PC-9 (cell line): ENCODE measurements at regions not wholly inside any gene's neighbourhood (a gene's known extent, or its start where the extent isn't known, plus 50 kb on each side); places are given as distances from the start of the nearest gene placed in this dataset.

Experiments used
- BruUV-seq: library from RNA; stranded (reverse); fragments of 400-500 nt; replicated peaks from 2 replicates; lab custom pipeline; 2021; lab: Mats Ljungman, UMichigan
- CTCF ChIA-PET: fragments of 300-600 bp; sonication (Branson Sonifier 250); formaldehyde crosslinking; loops from one replicate; lab custom pipeline; 2022; ENCODE audit warnings: antibody characterized with exemption; lab: Charles Lee
- POLR2A ChIA-PET: fragments of 300-600 bp; sonication (Branson Sonifier 250); formaldehyde crosslinking; loops from one replicate; lab custom pipeline; 2022; ENCODE audit warnings: antibody characterized with exemption; ENCODE audit not compliant: unreplicated experiment; lab: Charles Lee
- DNase-seq, 2 experiments: peaks; one replicate each; pipeline versions ENCODE4 v3.0.0 to v3.0.0-alpha.2; 2015 to 2022; ENCODE audit warnings: mixed read lengths in 1 of 2
- H2AFZ ChIP-seq: fragments of 200-600 bp; sonication (generic); 2 replicates; pipeline ENCODE4 v1.8.1; 2017; ENCODE audit warnings: antibody characterized with exemption
- H3F3A ChIP-seq: fragments of 200-600 bp; sonication (generic); 2 replicates; pipeline ENCODE4 v1.8.1; 2017; ENCODE audit warnings: antibody characterized with exemption, mild to moderate bottlenecking, low read depth; ENCODE audit not compliant: insufficient read depth
- H3K27ac ChIP-seq: fragments of 200-600 bp; sonication (generic); 2 replicates; pipeline ENCODE4 v1.6.1; 2016; ENCODE audit warnings: mixed run types
- H3K27me3 ChIP-seq: fragments of 200-600 bp; sonication (generic); 2 replicates; pipeline ENCODE4 v1.6.1; 2016; ENCODE audit warnings: low read depth, mixed run types; ENCODE audit not compliant: insufficient read depth
- H3K36me3 ChIP-seq: fragments of 200-600 bp; sonication (generic); 2 replicates; pipeline ENCODE4 v1.6.1; 2016; ENCODE audit warnings: low read depth, mixed run types
- H3K4me1 ChIP-seq: fragments of 200-600 bp; sonication (generic); replicated peaks from 2 replicates; pipeline ENCODE4 v1.6.1; 2016; ENCODE audit warnings: mixed run types; ENCODE audit not compliant: insufficient read depth
- H3K4me2 ChIP-seq: fragments of 200-600 bp; sonication (generic); 2 replicates; pipeline ENCODE4 v1.6.1; 2017; ENCODE audit warnings: mixed run types
- H3K4me3 ChIP-seq: fragments of 200-600 bp; sonication (generic); 2 replicates; pipeline ENCODE4 v1.6.1; 2016; ENCODE audit warnings: mixed run types
- H3K79me2 ChIP-seq: fragments of 200-600 bp; sonication (generic); 2 replicates; pipeline ENCODE4 v1.6.1; 2017; ENCODE audit warnings: low read depth, mixed run types
- H3K9me2 ChIP-seq: fragments of 200-600 bp; sonication (generic); 2 replicates; pipeline ENCODE4 v1.8.1; 2017; ENCODE audit warnings: mild to moderate bottlenecking; ENCODE audit not compliant: insufficient read depth
- H3K9me3 ChIP-seq: fragments of 200-600 bp; sonication (generic); 2 replicates; pipeline ENCODE4 v1.8.1; 2016; ENCODE audit warnings: low read depth; ENCODE audit not compliant: insufficient read depth
- H4K20me1 ChIP-seq: fragments of 200-600 bp; sonication (generic); 2 replicates; pipeline ENCODE4 v1.8.1; 2017; ENCODE audit not compliant: insufficient read depth
- CTCF ChIP-seq: fragments of 200-600 bp; sonication (generic); conservative IDR thresholded peaks from 2 replicates; pipeline ENCODE4 v1.6.1; 2017; ENCODE audit warnings: mixed run types, antibody characterized with exemption, mild to moderate bottlenecking, moderate library complexity
- EZH2 ChIP-seq: fragments of 200-600 bp; sonication (generic); IDR thresholded peaks from 2 replicates; pipeline ENCODE4 v1.8.0; 2017; ENCODE audit warnings: antibody characterized with exemption, low read depth
- intact Hi-C: fragments of 100-400 bp; cut with micrococcal nuclease; formaldehyde crosslinking; loops from one replicate; pipeline ENCODE4 v1.10.0; 2022; ENCODE audit not compliant: unreplicated experiment

GRCh38 chr1:61581251-61581650 lies 143.7 kb downstream of the TM2D1 start:
- Histone ChIP-seq H3K9me2 (no peaks in the 10 kb centered on the region), H3K4me2 (no peak overlapping the region), H2AFZ (no peak overlapping the region), H3K36me3 (no peaks in the 10 kb centered on the region), H3K9me3 (no peaks in the 10 kb centered on the region), H3K27me3 (no peaks in the 10 kb centered on the region), H3K27ac (no peak overlapping the region), H3K4me3 (no peak overlapping the region), H3K4me1 (no peaks in the 10 kb centered on the region), H3F3A (no peaks in the 10 kb centered on the region), H4K20me1 (no peaks in the 10 kb centered on the region), H3K79me2 (no peaks in the 10 kb centered on the region)
- DNase-seq, result no peak
- no peak for TF ChIP-seq EZH2
- TF ChIP-seq CTCF, result no peak
- BruUV-seq, result no TSS peak
- ChIA-PET POLR2A (no interaction called here), CTCF (interaction anchor here (0.6 kb wide), 1 partner anchor 57 kb away, joined by 3 read pairs; no protein-coding TSS in a partner anchor)
- intact Hi-C loops, result loop anchor here (10.0 kb wide), 2 partner anchors 126 to 606 kb away; no protein-coding TSS in a partner anchor

- Histone ChIP-seq H3K4me3 (no peak overlapping the region), H3K27me3 (no peaks in the 10 kb centered on the region), H3K27ac (no peak overlapping the region), H3F3A (no peaks in the 10 kb centered on the region), H4K20me1 (no peaks in the 10 kb centered on the region), H3K4me1 (no peaks in the 10 kb centered on the region), H2AFZ (no peak overlapping the region), H3K9me3 (no peaks in the 10 kb centered on the region), H3K4me2 (no peak overlapping the region), H3K9me2 (no peaks in the 10 kb centered on the region), H3K79me2 (no peaks in the 10 kb centered on the region), H3K36me3 (no peaks in the 10 kb centered on the region)
- TF ChIP-seq EZH2 (no peak), CTCF (no peak)
- intact Hi-C loops, result loop anchor here (10.0 kb wide), 2 partner anchors 126 to 606 kb away; no protein-coding TSS in a partner anchor
- ChIA-PET POLR2A (no interaction called here), CTCF (no interaction called here)
- BruUV-seq, result no TSS peak
- no peak for DNase-seq
Measured at GRCh38 chr1:61580417-61580816, 144.5 kb downstream of the TM2D1 start.

- H3K4me3 ChIP-seq, result no peak overlapping the region
- no peaks in the 10 kb centered on the region for H3K9me3 ChIP-seq
- no TSS peak for BruUV-seq
- no peak for DNase-seq
- no peak overlapping the region for H3K27ac ChIP-seq
- H4K20me1 ChIP-seq, result no peaks in the 10 kb centered on the region
- intact Hi-C loops, result loop anchor here (10.0 kb wide), 2 partner anchors 125 to 605 kb away; no protein-coding TSS in a partner anchor
- H2AFZ ChIP-seq, result no peak overlapping the region
- no peaks in the 10 kb centered on the region for H3K36me3 ChIP-seq
- no peaks in the 10 kb centered on the region for H3K9me2 ChIP-seq
- no peaks in the 10 kb centered on the region for H3K4me1 ChIP-seq
- H3K79me2 ChIP-seq, result no peaks in the 10 kb centered on the region
- ChIA-PET CTCF (no interaction called here), POLR2A (no interaction called here)
- TF ChIP-seq EZH2, result no peak
- TF ChIP-seq CTCF, result no peak
- H3K4me2 ChIP-seq, result no peak overlapping the region
- H3K27me3 ChIP-seq, result no peaks in the 10 kb centered on the region
- no peaks in the 10 kb centered on the region for H3F3A ChIP-seq
Measured at GRCh38 chr1:61579802-61580201, 145.1 kb downstream of the TM2D1 start.
